ENCODE measurements at regions not wholly inside any gene's neighbourhood (a gene's known extent, or its start where the extent isn't known, plus 50 kb on each side); places are given as distances from the start of the nearest gene placed in this dataset.

DNA sequence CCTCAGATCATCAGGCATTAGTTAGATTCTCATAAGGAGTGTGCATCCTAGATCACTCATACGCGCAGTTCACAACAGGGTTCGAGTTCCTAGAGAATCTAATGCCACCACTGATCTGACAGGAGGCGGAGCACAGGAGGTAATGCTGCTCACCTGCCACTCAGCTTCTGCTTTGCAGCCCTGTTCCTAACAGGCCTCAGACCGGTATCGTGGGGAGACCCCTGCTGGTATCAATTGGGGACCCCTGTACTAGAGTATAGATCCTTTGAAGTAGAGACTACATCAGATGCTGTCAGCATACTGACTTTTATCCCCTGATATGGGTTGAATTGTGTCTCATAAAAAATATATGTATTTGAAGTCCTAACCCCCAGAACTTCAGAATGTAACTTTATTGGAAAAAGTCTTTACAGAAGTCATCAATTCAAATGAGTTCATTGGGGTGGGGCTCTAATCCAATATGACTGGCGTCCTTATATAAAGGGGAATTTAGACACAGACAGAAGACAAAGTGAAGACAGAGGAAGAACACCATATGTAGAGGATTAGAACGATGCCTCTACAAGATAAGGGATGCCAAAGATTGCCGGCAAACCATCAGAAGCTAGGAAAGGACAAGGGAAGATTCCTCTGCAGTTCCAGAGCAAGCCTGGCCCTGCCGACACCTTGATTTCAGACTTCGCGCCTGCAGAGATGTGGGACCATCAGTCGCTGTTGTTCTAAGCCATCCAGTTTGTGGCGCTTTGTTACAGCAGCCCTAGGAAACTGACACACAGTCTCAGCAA, 104.4 kb upstream of the BTBD3 start:
- ATAC-seq = no peak
- intact Hi-C loops (cut with micrococcal nuclease; ENCODE audit: unreplicated experiment) = no loop called here

GRCh38 chr20:11814267-11814666, 103.4 kb upstream of the BTBD3 start:
- no peaks in the 10 kb centered on the region for H3K27me3 ChIP-seq (ENCODE audit: control insufficient read depth, insufficient read depth, low read length)
- BruUV-seq (replicated peaks) = no TSS peak
- ChIA-PET CTCF (no interaction called here), POLR2A (no interaction called here)
- TF ChIP-seq SIN3A (IDR thresholded peaks at IDR 0.05; ENCODE audit: borderline replicate concordance, insufficient read depth, low read depth, low read length) (no peak), TCF7L2 (IDR thresholded peaks at IDR 0.05; ENCODE audit: low read depth, low read length) (no peak), CTCF (IDR thresholded peaks at IDR 0.05) (no peak), POLR2AphosphoS5 (IDR thresholded peaks at IDR 0.05; ENCODE audit: low read depth, low read length) (no peak)
- TF ChIP-seq, protein P1, sequence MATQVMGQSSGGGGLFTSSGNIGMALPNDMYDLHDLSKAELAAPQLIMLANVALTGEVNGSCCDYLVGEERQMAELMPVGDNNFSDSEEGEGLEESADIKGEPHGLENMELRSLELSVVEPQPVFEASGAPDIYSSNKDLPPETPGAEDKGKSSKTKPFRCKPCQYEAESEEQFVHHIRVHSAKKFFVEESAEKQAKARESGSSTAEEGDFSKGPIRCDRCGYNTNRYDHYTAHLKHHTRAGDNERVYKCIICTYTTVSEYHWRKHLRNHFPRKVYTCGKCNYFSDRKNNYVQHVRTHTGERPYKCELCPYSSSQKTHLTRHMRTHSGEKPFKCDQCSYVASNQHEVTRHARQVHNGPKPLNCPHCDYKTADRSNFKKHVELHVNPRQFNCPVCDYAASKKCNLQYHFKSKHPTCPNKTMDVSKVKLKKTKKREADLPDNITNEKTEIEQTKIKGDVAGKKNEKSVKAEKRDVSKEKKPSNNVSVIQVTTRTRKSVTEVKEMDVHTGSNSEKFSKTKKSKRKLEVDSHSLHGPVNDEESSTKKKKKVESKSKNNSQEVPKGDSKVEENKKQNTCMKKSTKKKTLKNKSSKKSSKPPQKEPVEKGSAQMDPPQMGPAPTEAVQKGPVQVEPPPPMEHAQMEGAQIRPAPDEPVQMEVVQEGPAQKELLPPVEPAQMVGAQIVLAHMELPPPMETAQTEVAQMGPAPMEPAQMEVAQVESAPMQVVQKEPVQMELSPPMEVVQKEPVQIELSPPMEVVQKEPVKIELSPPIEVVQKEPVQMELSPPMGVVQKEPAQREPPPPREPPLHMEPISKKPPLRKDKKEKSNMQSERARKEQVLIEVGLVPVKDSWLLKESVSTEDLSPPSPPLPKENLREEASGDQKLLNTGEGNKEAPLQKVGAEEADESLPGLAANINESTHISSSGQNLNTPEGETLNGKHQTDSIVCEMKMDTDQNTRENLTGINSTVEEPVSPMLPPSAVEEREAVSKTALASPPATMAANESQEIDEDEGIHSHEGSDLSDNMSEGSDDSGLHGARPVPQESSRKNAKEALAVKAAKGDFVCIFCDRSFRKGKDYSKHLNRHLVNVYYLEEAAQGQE (IDR thresholded peaks at IDR 0.05; ENCODE audit: insufficient read depth in 1 of 2, low read depth in 2 of 2, low read length in 1 of 2) = no peak
- no peak overlapping the region for H3K4me3 ChIP-seq (ENCODE audit: low read depth in 2 of 2, low read length in 2 of 2)
- DNase-seq (ENCODE audit: low read depth, low spot score) (no peak), ATAC-seq (no peak)
- intact Hi-C loops (cut with micrococcal nuclease; ENCODE audit: unreplicated experiment) = no loop called here
- H3K27ac ChIP-seq (ENCODE audit: low read length) = no peak overlapping the region
- in situ Hi-C loops (cut with HindIII; ENCODE audit: low pct_unique_long_range_greater_than_20kb, low sequenced_read_pairs) = no loop called here
- H3K9me3 ChIP-seq (ENCODE audit: control insufficient read depth, insufficient read depth, low read depth, low read length) = no peaks in the 10 kb centered on the region
- H3K36me3 ChIP-seq (ENCODE audit: control insufficient read depth, insufficient read depth, low read length) = no peaks in the 10 kb centered on the region
- no peaks in the 10 kb centered on the region for H3K4me1 ChIP-seq (ENCODE audit: control insufficient read depth, insufficient read depth, low read length)

More for the DNA sequence above, 104.4 kb upstream of the BTBD3 start:
- TF ChIP-seq, protein P1 (IDR thresholded peaks at IDR 0.05; ENCODE audit: insufficient read depth in 1 of 2, low read depth in 2 of 2, low read length in 1 of 2) = no peak
- TF ChIP-seq POLR2AphosphoS5 (IDR thresholded peaks at IDR 0.05; ENCODE audit: low read depth, low read length) = no peak
- TF ChIP-seq CTCF (IDR thresholded peaks at IDR 0.05) = no peak
- TF ChIP-seq TCF7L2 (IDR thresholded peaks at IDR 0.05; ENCODE audit: low read depth, low read length) = no peak
- TF ChIP-seq SIN3A (IDR thresholded peaks at IDR 0.05; ENCODE audit: borderline replicate concordance, insufficient read depth, low read depth, low read length) = no peak
- no peak overlapping the region for H3K4me3 ChIP-seq (ENCODE audit: low read depth in 2 of 2, low read length in 2 of 2)
- H3K9me3 ChIP-seq (ENCODE audit: control insufficient read depth, insufficient read depth, low read depth, low read length) = no peaks in the 10 kb centered on the region
- no peak for DNase-seq (ENCODE audit: low read depth, low spot score)
- no peaks in the 10 kb centered on the region for H3K27me3 ChIP-seq (ENCODE audit: control insufficient read depth, insufficient read depth, low read length)
- ChIA-PET CTCF (no interaction called here), POLR2A (no interaction called here)
- no peaks in the 10 kb centered on the region for H3K36me3 ChIP-seq (ENCODE audit: control insufficient read depth, insufficient read depth, low read length)
- BruUV-seq (replicated peaks) = no TSS peak
- H3K4me1 ChIP-seq (ENCODE audit: control insufficient read depth, insufficient read depth, low read length) = no peaks in the 10 kb centered on the region
- H3K27ac ChIP-seq (ENCODE audit: low read length) = no peak overlapping the region
- in situ Hi-C loops (cut with HindIII; ENCODE audit: low pct_unique_long_range_greater_than_20kb, low sequenced_read_pairs) = no loop called here

Data from Panc1 (cell line).